Testis (tissue), 2 donors: ENCODE measurements at regions not wholly inside any gene's neighbourhood (a gene's known extent, or its start where the extent isn't known, plus 50 kb on each side); places are given as distances from the start of the nearest gene placed in this dataset.

Experiments
- POLR2A ChIP-seq: fragments of 450-650 bp; IDR thresholded peaks from one replicate; pipeline ENCODE4 v1.6.1; 2017; ENCODE audit warnings: antibody characterized with exemption, mild to moderate bottlenecking, moderate library complexity
- TF ChIP-seq, protein P1 (sequence below), 3 experiments: fragments of 450-650 bp in 2 of 3; fragments of 200-600 bp in 1 of 3; sonication (generic) in 1 of 3; IDR thresholded peaks; one replicate each; pipeline ENCODE4 v1.5.1; 2016 to 2019; ENCODE audit warnings: antibody characterized with exemption in 3 of 3, mild to moderate bottlenecking in 2 of 3, moderate library complexity in 1 of 3

DNA sequence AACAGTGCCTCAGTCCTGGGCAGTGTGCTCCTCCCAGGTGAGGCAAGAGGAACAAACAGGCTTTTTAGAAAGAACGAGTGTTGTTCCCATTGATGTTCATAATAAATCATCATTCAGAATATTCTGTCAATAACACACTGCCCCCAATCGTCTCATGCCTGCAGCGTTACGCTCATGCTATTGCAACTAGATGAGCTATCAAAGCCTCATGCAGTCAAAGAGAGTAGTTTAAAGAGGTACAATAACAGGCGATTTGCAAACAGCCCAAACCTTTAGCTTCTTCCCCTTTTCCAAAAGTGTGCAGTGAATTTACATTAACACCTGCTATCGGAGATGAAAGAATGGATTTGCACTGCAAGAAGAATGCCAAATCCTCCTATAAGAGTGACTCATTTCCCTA, 1164.7 kb upstream of the MAP3K7 start:
- TF ChIP-seq, protein P1, sequence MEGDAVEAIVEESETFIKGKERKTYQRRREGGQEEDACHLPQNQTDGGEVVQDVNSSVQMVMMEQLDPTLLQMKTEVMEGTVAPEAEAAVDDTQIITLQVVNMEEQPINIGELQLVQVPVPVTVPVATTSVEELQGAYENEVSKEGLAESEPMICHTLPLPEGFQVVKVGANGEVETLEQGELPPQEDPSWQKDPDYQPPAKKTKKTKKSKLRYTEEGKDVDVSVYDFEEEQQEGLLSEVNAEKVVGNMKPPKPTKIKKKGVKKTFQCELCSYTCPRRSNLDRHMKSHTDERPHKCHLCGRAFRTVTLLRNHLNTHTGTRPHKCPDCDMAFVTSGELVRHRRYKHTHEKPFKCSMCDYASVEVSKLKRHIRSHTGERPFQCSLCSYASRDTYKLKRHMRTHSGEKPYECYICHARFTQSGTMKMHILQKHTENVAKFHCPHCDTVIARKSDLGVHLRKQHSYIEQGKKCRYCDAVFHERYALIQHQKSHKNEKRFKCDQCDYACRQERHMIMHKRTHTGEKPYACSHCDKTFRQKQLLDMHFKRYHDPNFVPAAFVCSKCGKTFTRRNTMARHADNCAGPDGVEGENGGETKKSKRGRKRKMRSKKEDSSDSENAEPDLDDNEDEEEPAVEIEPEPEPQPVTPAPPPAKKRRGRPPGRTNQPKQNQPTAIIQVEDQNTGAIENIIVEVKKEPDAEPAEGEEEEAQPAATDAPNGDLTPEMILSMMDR (IDR thresholded peaks at IDR 0.05), result no peak
- TF ChIP-seq POLR2A, result no peak
